ENCODE measurements at regions not wholly inside any gene's neighbourhood (a gene's known extent, or its start where the extent isn't known, plus 50 kb on each side); places are given as distances from the start of the nearest gene placed in this dataset.

- Histone ChIP-seq H3K4me1 (ENCODE audit: insufficient read depth, low read length) (no peaks in the 10 kb centered on the region), H3K23me2 (ENCODE audit: insufficient read length, low read depth, low read length, poor library complexity, severe bottlenecking) (no peaks in the 10 kb centered on the region), H3K56ac (ENCODE audit: insufficient read length, low read depth, low read length) (no peak overlapping the region), H2AFZ (ENCODE audit: low read length) (no peak overlapping the region), H3K79me1 (ENCODE audit: insufficient read depth, low read depth, low read length, poor library complexity, severe bottlenecking) (no peaks in the 10 kb centered on the region), H4K5ac (ENCODE audit: insufficient read length, low read depth, low read length) (no peak overlapping the region), H3K79me2 (ENCODE audit: insufficient read depth, low read length) (no peaks in the 10 kb centered on the region), H3K27me3 (ENCODE audit: insufficient read depth, low read length) (no peaks in the 10 kb centered on the region), H3T11ph (ENCODE audit: low read length) (no peak overlapping the region), H2BK20ac (ENCODE audit: low read depth, low read length, poor library complexity, severe bottlenecking) (no peak overlapping the region), H2BK5ac (ENCODE audit: insufficient read length, low read length) (no peak overlapping the region), H3K27ac (ENCODE audit: insufficient read length, low read depth, low read length) (no peak overlapping the region), H3K9me3 (ENCODE audit: control insufficient read depth, low read depth, low read length) (no peaks in the 10 kb centered on the region), H2BK12ac (ENCODE audit: insufficient read length, low read depth, low read length) (no peak overlapping the region), H3K23ac (ENCODE audit: insufficient read length, low read depth, low read length) (no peak overlapping the region), H3K14ac (ENCODE audit: insufficient read depth, low read length) (no peak overlapping the region), H2AK5ac (ENCODE audit: insufficient read length, low read length) (no peak overlapping the region), H4K8ac (replicated peaks; ENCODE audit: insufficient read length, low read depth, low read length) (no peak overlapping the region), H4K91ac (ENCODE audit: insufficient read length, low read depth, low read length) (no peak overlapping the region), H3K4ac (ENCODE audit: low read depth, low read length) (no peak overlapping the region), H4K20me1 (ENCODE audit: control insufficient read depth, insufficient read depth, insufficient read length) (no peaks in the 10 kb centered on the region), H3K4me2 (ENCODE audit: insufficient read depth, insufficient read length, low read length) (no peak overlapping the region), H3K18ac (ENCODE audit: insufficient read length, low read depth, low read length) (no peak overlapping the region), H3K9ac (ENCODE audit: extremely low read depth, insufficient read length, low read length) (no peak overlapping the region), H2BK120ac (ENCODE audit: low read depth, low read length, poor library complexity, severe bottlenecking) (no peak overlapping the region), H2BK15ac (ENCODE audit: low read depth, low read length) (no peak overlapping the region)
- Mint-ChIP-seq H3K4me1 (no peaks in the 10 kb centered on the region), H3K36me3 (ENCODE audit: insufficient read depth in 1 of 3, low read depth in 3 of 3) (peaks cover 0 to 13% (median 4%) of the 10 kb centered on the region in 3 experiments; a peak in 6 of 7 replicates), H3K4me3 (no peak overlapping the region), H3K27me3 (ENCODE audit: low read depth) (no peaks in the 10 kb centered on the region), H3K27ac (no peak overlapping the region), H3K9me3 (peaks cover 5 to 13% of the 10 kb centered on the region in 2 experiments)
- TF ChIP-seq CTCF (conservative IDR thresholded peaks at IDR 0.05): no peak
- no peak for DNase-seq
Measured at GRCh38 chr2:145994910-145995309, 1475.0 kb upstream of the ZEB2 start.
